Peyer's patch (tissue), 4 donors: ENCODE measurements at regions not wholly inside any gene's neighbourhood (a gene's known extent, or its start where the extent isn't known, plus 50 kb on each side); places are given as distances from the start of the nearest gene placed in this dataset.
"Not testable (repeated sequence)": the region's sequence is repeated elsewhere in the genome, so short reads cannot be mapped to it uniquely, and the experiment has no call there.

Experiments
- CTCF ChIP-seq, 6 experiments: fragments of 450-650 bp in 4 of 6; fragments of 200-600 bp in 2 of 6; sonication (generic) in 1 of 6; IDR thresholded peaks; one replicate each; pipeline ENCODE4 v1.5.1; 2017 to 2019; ENCODE audit warnings: antibody characterized with exemption in 6 of 6, mild to moderate bottlenecking in 3 of 6, moderate library complexity in 1 of 6
- POLR2A ChIP-seq, 2 donors: fragments of 450-650 bp; IDR thresholded peaks; one replicate each; pipeline ENCODE4 v1.5.1; 2017; ENCODE audit warnings: antibody characterized with exemption in 2 of 2, mild to moderate bottlenecking in 2 of 2, moderate library complexity in 2 of 2

GRCh38 chr5:106628456-106628855 is 1042.3 kb downstream of the EFNA5 start:
- TF ChIP-seq CTCF, POLR2A (IDR thresholded peaks at IDR 0.05): not testable (repeated sequence)
